Left renal cortex interstitium (tissue), 4 donors: ENCODE measurements at regions not wholly inside any gene's neighbourhood (a gene's known extent, or its start where the extent isn't known, plus 50 kb on each side); places are given as distances from the start of the nearest gene placed in this dataset.
"Not testable (repeated sequence)": the region's sequence is repeated elsewhere in the genome, so short reads cannot be mapped to it uniquely, and the experiment has no call there.

Experiments
- DNase-seq, 4 donors: peaks; one replicate each; pipeline ENCODE4 v3.0.0-alpha.2; 2013; ENCODE audit warnings: low read depth in 4 of 4, low spot score in 2 of 4, missing footprints in 1 of 4

GRCh38 chr6:115873901-115874300, 186.8 kb downstream of the FRK start:
- DNase-seq, result no peak

GRCh38 chr6:115870464-115870863, 190.2 kb downstream of the FRK start:
- DNase-seq, result no peak

GRCh38 chr6:115865914-115866313, 194.8 kb downstream of the FRK start:
- DNase-seq, result no peak

- no peak for DNase-seq
Measured at GRCh38 chr6:115863211-115863610, 197.5 kb downstream of the FRK start.

GRCh38 chr6:115861658-115862057, 199.0 kb downstream of the FRK start:
- DNase-seq, result not testable (repeated sequence)

- not testable (repeated sequence) for DNase-seq
Measured at GRCh38 chr6:115859577-115859976, 201.1 kb downstream of the FRK start.

DNA sequence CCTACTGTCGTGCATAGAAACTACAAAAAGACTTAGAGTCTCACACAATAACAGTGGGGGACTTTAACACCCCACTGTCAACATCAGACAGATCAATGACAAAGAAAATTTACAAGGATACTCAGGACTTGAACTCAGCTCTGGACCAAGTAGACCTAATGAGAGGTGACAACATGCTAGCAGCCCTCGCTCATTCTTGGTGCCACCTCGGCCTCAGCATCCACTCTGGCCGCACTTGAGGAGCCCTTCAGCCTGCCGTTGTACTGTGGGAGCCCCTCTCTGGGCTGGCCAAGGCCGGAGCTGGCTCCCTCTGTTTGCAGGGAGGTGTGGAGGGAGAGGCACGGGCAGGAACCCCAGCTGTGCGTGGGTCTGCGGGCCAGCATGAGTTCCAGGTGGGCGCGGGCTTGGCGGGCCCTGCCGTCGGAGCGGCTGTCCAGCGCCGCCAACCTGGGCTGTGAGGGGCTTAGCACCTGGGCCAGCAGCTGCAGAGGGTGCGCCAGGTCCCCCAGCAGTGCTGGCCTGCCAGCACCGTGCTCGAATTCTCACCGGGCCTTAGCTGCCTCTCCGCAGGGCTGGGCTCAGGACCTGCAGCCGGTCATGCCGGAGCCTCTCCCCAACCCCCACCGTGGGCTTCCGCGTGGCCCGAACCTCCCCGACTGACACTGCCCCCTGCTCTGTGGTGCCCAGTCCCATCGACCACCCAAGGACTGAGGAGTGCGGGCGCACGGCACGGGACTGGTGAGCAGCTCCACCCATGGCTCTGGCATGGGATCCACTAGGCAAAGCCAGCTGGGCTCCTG, 205.6 kb downstream of the FRK start:
- DNase-seq, result no peak

GRCh38 chr6:115847671-115848070, 213.0 kb downstream of the FRK start:
- DNase-seq, result no peak

GRCh38 chr6:115843945-115844344, 216.7 kb downstream of the FRK start:
- no peak for DNase-seq

DNA sequence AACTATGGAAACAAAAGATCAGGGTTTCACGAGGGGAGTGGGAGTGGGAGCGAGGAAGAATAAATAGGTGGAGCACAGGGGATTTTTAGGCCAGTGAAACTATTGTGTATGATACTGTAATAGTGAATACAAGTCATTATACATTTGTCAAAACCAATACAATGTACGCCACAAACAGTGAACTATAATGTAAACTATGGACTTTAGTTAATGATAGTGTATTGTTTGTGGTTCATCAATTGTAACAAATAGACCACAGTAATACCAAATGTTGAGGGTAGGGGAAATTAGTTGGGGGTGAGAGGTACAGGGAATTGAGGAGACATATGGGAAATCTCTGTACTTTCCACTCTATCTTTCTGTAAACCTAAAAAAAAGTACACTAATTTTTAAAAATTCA, 218.4 kb downstream of the FRK start:
- no peak for DNase-seq

DNA sequence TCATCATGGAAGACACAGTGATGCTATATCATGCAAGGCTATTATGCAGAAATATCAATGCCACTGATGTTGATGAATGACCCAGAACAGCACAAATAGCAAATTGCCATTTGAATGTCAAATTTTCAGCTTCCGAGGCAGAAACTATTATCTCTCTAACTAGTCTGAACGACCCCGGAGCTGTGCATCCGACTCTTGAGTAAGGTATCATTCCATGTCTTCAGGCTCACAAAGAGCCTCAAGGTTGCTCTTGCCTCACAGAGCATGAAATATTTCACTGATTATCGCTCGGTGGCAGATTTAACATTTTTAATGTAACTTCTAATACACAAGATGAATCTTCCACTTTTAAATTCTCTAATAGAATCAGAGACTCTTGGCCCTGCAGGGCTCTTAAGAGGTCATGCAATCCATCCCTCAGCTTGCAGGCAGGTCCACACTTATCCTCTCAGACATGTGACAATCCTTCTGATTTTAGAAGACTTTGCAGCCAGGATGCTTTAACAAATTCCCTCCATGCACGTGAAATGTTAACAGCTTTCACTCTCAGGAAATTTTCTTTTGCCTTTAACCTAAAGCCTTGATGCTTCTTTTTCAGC, 221.0 kb downstream of the FRK start:
- DNase-seq, result no peak

GRCh38 chr6:115838763-115839401, 221.8 kb downstream of the FRK start:
- DNase-seq, result no peak

- DNase-seq, result no peak
Measured at GRCh38 chr6:115838216-115838615, 222.5 kb downstream of the FRK start.

DNA sequence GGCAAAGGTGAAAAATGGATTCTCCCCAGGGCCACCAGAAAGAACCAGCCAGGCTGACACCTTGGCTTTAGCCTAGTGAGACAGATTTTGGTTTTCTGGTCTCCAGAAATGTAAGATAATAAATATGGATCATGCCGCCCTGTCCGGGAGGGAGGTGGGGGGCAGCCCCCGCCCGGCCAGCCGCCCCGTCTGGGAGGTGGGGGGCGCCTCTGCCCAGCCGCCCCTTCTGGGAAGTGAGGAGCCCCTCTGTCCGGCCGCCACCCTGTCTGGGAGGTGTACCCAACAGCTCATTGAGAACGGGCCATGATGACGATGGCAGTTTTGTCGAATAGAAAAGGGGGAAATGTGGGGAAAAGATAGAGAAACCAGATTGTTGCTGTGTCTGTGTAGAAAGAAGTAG, 224.3 kb downstream of the FRK start:
- DNase-seq, result not testable (repeated sequence)

DNA sequence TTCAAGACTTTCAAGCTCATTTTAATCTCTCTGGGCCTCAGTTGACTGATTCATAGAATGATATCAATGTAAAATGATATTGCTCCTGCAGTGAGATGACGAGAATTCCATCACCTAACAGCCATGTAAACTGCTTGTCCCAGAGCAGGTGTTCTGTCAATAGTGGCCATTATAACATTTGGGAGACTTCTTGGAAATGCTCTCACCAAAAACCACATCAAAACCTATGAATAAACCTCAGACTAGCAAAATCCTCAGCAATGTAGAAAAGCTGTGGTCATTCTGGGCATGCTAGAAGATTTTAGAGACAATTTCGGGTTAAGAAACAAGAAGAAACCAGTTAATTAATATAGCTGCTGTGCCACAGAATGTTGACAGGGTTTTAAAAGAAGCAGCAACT, 225.4 kb downstream of the FRK start:
- no peak for DNase-seq

- DNase-seq, result not testable (repeated sequence)
Measured at GRCh38 chr6:115834542-115834941, 226.1 kb downstream of the FRK start.

GRCh38 chr6:115832786-115833185, 227.9 kb downstream of the FRK start:
- no peak for DNase-seq

DNA sequence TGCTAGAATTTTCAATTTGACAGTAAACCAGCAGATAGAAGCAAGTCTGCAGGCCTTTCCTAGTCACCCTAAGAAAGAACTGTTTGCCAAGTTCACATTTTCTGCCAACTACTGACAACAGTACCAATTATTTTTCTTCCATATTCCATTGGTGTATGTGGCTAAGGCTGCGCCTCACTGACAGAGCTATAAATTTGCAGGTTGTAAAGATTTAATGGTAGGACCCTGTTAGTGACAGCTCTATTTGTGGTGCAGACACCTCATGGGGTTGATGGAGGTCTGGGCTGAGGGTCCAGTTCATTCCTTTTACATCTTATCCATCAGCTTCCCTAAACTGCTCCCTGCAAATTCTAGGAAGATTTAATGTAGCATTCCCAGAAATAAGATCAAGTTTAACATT, 228.5 kb downstream of the FRK start:
- DNase-seq, result no peak

DNA sequence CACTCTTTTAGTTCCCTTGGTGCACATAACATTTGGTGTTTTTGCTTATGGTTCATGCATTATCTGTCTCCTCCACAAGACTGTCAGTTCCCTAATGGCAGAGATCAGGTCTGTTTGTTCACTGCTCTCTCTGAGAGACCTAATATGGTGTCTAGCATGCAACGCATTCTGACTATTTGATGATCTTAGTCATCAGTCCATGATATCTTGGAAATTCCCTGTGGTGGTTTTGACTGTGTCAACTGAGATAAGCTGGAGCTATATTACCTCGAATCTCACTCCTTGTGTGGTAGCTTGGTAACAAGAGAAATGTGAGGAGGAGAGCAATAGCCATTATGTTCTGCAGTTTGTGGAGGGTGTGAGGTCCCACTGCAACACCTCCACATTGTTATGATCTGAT, 229.8 kb downstream of the FRK start:
- no peak for DNase-seq

DNA sequence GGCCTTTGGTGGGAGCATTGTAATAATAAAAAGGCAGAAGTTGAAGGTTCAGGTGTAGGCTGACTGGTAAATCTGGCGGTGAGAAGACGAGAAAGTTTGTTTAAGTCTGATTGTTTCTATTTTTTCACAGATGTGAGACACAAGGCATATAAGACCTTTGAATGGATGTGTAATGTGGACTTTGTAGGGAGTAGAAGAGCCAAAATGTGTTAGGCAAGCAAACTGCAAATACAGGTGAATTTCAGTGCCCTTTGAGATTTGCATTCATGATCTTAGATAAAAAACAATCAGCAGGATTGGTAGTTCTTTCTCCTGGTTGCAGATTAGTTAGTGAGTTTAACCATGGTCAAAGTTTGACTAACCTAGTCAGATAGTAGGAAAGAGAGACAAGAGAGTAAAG, 238.9 kb downstream of the FRK start:
- no peak for DNase-seq

DNA sequence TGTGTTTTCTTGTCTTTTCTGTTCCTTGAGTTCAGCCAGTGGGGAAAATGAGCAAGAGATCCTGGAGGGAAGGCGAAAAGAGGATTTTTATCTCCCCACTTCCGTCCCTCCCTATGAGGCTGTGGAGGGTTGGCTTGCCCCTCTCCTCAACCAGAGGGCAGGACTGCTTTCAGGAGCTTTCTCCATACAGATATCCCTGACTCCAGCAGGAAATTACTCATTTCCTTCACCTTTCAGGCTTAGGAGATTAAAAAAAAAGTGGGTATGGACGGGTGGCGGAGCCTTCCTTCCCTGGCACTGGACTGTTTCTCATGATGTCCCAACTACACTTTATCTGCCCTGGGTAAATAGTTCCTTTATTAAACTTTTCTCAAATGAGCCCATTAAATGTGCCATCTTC, 241.2 kb downstream of the FRK start:
- DNase-seq, result no peak

- no peak for DNase-seq
Measured at GRCh38 chr6:115817161-115817560, 243.5 kb downstream of the FRK start.
